Prostate gland (tissue), 2 donors: ENCODE measurements at regions not wholly inside any gene's neighbourhood (a gene's known extent, or its start where the extent isn't known, plus 50 kb on each side); places are given as distances from the start of the nearest gene placed in this dataset.

Experiments
- DNase-seq: peaks from one replicate; pipeline ENCODE4 v3.0.0-alpha.2; 2019; ENCODE audit warnings: low spot score
- H3K27ac ChIP-seq, 2 donors: fragments of 200-600 bp; sonication (generic); 2 replicates each; pipeline ENCODE4 v1.5.1; 2017 to 2019
- H3K27me3 ChIP-seq: fragments of 200-600 bp; sonication (generic); replicated peaks from 2 replicates; pipeline ENCODE4 v1.5.1; 2019; ENCODE audit not compliant: insufficient read depth
- H3K36me3 ChIP-seq, 2 donors: fragments of 200-600 bp; sonication (generic); 1 replicate in 1 of 2; 2 replicates in 1 of 2; pipeline versions ENCODE4 v1.5.1 to v1.8.1; 2017 to 2019
- H3K4me1 ChIP-seq: fragments of 200-600 bp; sonication (generic); replicated peaks from 2 replicates; pipeline ENCODE4 v1.5.1; 2019
- H3K4me3 ChIP-seq, 2 donors: fragments of 200-600 bp; sonication (generic); 2 replicates each; pipeline ENCODE4 v1.5.1; 2017 to 2019
- H3K9me3 ChIP-seq: fragments of 200-600 bp; sonication (generic); 2 replicates; pipeline ENCODE4 v1.5.1; 2017
- CTCF ChIP-seq, 4 experiments: fragments of 200-600 bp in 2 of 4; fragments of 450-650 bp in 2 of 4; sonication (generic) in 2 of 4; IDR thresholded peaks; 1 replicate in 3 of 4; 2 replicates in 1 of 4; pipeline ENCODE4 v1.5.1; 2016 to 2019; ENCODE audit warnings: antibody characterized with exemption in 4 of 4, mild to moderate bottlenecking in 2 of 4, moderate library complexity in 2 of 4
- POLR2A ChIP-seq: fragments of 450-650 bp; IDR thresholded peaks from one replicate; pipeline ENCODE4 v1.6.1; 2016; ENCODE audit warnings: antibody characterized with exemption, mild to moderate bottlenecking
- POLR2AphosphoS5 ChIP-seq: sonication (generic); formaldehyde crosslinking; IDR thresholded peaks from one replicate; pipeline ENCODE4 v1.6.1; 2017; ENCODE audit warnings: antibody characterized with exemption
- WGBS: methylation state at CpG from one replicate; pipeline ENCODE4 v1.1.5; 2018; 5-methylcytosine and 5-hydroxymethylcytosine counted together
- intact Hi-C: fragments of 100-400 bp; cut with DNase I; formaldehyde crosslinking; loops from one replicate; pipeline ENCODE4 v1.14.2; 2022

GRCh38 chr12:111204788-111205241, 164.1 kb downstream of the PHETA1 start:
- Histone ChIP-seq H3K36me3 (no peaks in the 10 kb centered on the region), H3K27ac (no peak overlapping the region), H3K4me3 (no peak overlapping the region), H3K27me3 (no peaks in the 10 kb centered on the region), H3K4me1 (no peaks in the 10 kb centered on the region), H3K9me3 (no peaks in the 10 kb centered on the region)
- WGBS, result 77% methylated on average over 15 of the region's 15 CpGs
- no peak for DNase-seq
- intact Hi-C loops, result no loop called here
- TF ChIP-seq POLR2AphosphoS5, result no peak
- no peak for TF ChIP-seq CTCF (IDR thresholded peaks at IDR 0.05)
- TF ChIP-seq POLR2A, result no peak

GRCh38 chr12:111203969-111204368, 164.9 kb downstream of the PHETA1 start:
- H3K27ac ChIP-seq, result no peak overlapping the region
- no peak for DNase-seq
- H3K36me3 ChIP-seq, result no peaks in the 10 kb centered on the region
- TF ChIP-seq POLR2A (no peak), POLR2AphosphoS5 (no peak), CTCF (IDR thresholded peaks at IDR 0.05) (no peak)
- H3K9me3 ChIP-seq, result no peaks in the 10 kb centered on the region
- no peaks in the 10 kb centered on the region for H3K4me1 ChIP-seq
- no peak overlapping the region for H3K4me3 ChIP-seq
- no peaks in the 10 kb centered on the region for H3K27me3 ChIP-seq
- intact Hi-C loops, result no loop called here
- WGBS, result 83% methylated on average over 2 of the region's 2 CpGs

- H3K4me3 ChIP-seq, result no peak overlapping the region
- H3K27me3 ChIP-seq, result no peaks in the 10 kb centered on the region
- H3K36me3 ChIP-seq, result no peaks in the 10 kb centered on the region
- TF ChIP-seq CTCF (IDR thresholded peaks at IDR 0.05), result no peak
- TF ChIP-seq POLR2AphosphoS5, result no peak
- no peak for TF ChIP-seq POLR2A
- intact Hi-C loops, result no loop called here
- no peaks in the 10 kb centered on the region for H3K4me1 ChIP-seq
- 87% methylated on average over 4 of the region's 4 CpGs for WGBS
- no peaks in the 10 kb centered on the region for H3K9me3 ChIP-seq
- no peak for DNase-seq
- no peak overlapping the region for H3K27ac ChIP-seq
Observed at GRCh38 chr12:111203446-111203845, 165.4 kb downstream of the PHETA1 start.

GRCh38 chr12:111202237-111202915, 166.5 kb downstream of the PHETA1 start:
- Histone ChIP-seq H3K27ac (no peak overlapping the region), H3K9me3 (no peaks in the 10 kb centered on the region), H3K27me3 (no peaks in the 10 kb centered on the region), H3K36me3 (no peaks in the 10 kb centered on the region), H3K4me3 (no peak overlapping the region), H3K4me1 (no peaks in the 10 kb centered on the region)
- intact Hi-C loops, result no loop called here
- TF ChIP-seq POLR2AphosphoS5 (no peak), CTCF (IDR thresholded peaks at IDR 0.05) (no peak), POLR2A (no peak)
- no peak for DNase-seq
- 49% methylated on average over 17 of the region's 17 CpGs for WGBS

GRCh38 chr12:111201495-111202236, 167.2 kb downstream of the PHETA1 start:
- intact Hi-C loops, result no loop called here
- Histone ChIP-seq H3K9me3 (no peaks in the 10 kb centered on the region), H3K27me3 (no peaks in the 10 kb centered on the region), H3K4me1 (no peaks in the 10 kb centered on the region), H3K4me3 (no peak overlapping the region), H3K27ac (no peak overlapping the region), H3K36me3 (no peaks in the 10 kb centered on the region)
- TF ChIP-seq CTCF (IDR thresholded peaks at IDR 0.05) (no peak), POLR2A (no peak), POLR2AphosphoS5 (no peak)
- 72% methylated on average over 11 of the region's 11 CpGs for WGBS
- DNase-seq, result no peak
